Mesenchymal stem cell (in vitro differentiated cells and primary cell): ENCODE measurements at regions not wholly inside any gene's neighbourhood (a gene's known extent, or its start where the extent isn't known, plus 50 kb on each side); places are given as distances from the start of the nearest gene placed in this dataset.

Source experiments
- DNase-seq: peaks from one replicate; pipeline ENCODE4 v3.0.0-alpha.2; 2013
- H2AFZ ChIP-seq: one replicate; pipeline ENCODE4 v1.6.1; 2013; ENCODE audit warnings: low read depth, mild to moderate bottlenecking, control low read depth, inconsistent platforms, low read length, moderate library complexity
- H2AK5ac ChIP-seq: 2 replicates; pipeline ENCODE4 v1.6.1; 2013; ENCODE audit warnings: low read length, moderate library complexity, mild to moderate bottlenecking, inconsistent platforms; ENCODE audit not compliant: severe bottlenecking
- H2BK120ac ChIP-seq: one replicate; pipeline ENCODE4 v1.6.1; 2013; ENCODE audit warnings: low read depth, mild to moderate bottlenecking, inconsistent platforms, low read length, moderate library complexity
- H2BK12ac ChIP-seq, 2 experiments: one replicate each; pipeline ENCODE4 v1.6.1; 2013; ENCODE audit warnings: inconsistent platforms in 2 of 2, low read length in 2 of 2, mild to moderate bottlenecking in 2 of 2, moderate library complexity in 2 of 2, control low read depth in 1 of 2
- H2BK15ac ChIP-seq: one replicate; pipeline ENCODE4 v1.6.1; 2013; ENCODE audit warnings: mild to moderate bottlenecking, low read depth, inconsistent platforms; ENCODE audit not compliant: poor library complexity, severe bottlenecking
- H2BK5ac ChIP-seq: 2 replicates; pipeline ENCODE4 v1.6.1; 2013; ENCODE audit warnings: low read depth, mild to moderate bottlenecking, low read length, control low read depth, inconsistent platforms; ENCODE audit not compliant: poor library complexity, severe bottlenecking
- H3K14ac ChIP-seq, 2 experiments: one replicate each; pipeline ENCODE4 v1.6.1; 2013; ENCODE audit warnings: inconsistent platforms in 2 of 2, low read length in 2 of 2, control low read depth in 1 of 2, mild to moderate bottlenecking in 1 of 2, moderate library complexity in 1 of 2
- H3K18ac ChIP-seq, 2 experiments: one replicate each; pipeline ENCODE4 v1.6.1; 2013; ENCODE audit warnings: inconsistent platforms in 2 of 2, low read length in 2 of 2, control low read depth in 1 of 2, low read depth in 1 of 2, mild to moderate bottlenecking in 1 of 2
- H3K23ac ChIP-seq, 2 experiments: one replicate each; pipeline ENCODE4 v1.6.1; 2013; ENCODE audit warnings: inconsistent platforms in 2 of 2, low read length in 2 of 2, mild to moderate bottlenecking in 2 of 2, moderate library complexity in 2 of 2, control low read depth in 1 of 2
- H3K27ac ChIP-seq: 2 replicates; pipeline ENCODE4 v1.5.1; 2013; ENCODE audit warnings: mild to moderate bottlenecking, moderate library complexity, low read length, control low read depth, inconsistent platforms; ENCODE audit not compliant: poor library complexity, severe bottlenecking
- H3K27me3 ChIP-seq, 2 experiments: 2 replicates each; pipeline versions ENCODE4 v1.6.1 to v1.7.0; 2013; ENCODE audit warnings: low read length in 2 of 2, mild to moderate bottlenecking in 2 of 2, moderate library complexity in 2 of 2, control low read depth in 1 of 2, inconsistent platforms in 1 of 2; ENCODE audit not compliant: control insufficient read depth in 1 of 2, insufficient read depth in 1 of 2
- H3K36me3 ChIP-seq, 2 experiments: 2 replicates each; pipeline versions ENCODE4 v1.6.1 to v1.7.0; 2013; ENCODE audit warnings: low read length in 2 of 2, control low read depth in 1 of 2, inconsistent platforms in 1 of 2, low read depth in 1 of 2, mild to moderate bottlenecking in 1 of 2; ENCODE audit not compliant: insufficient read depth in 2 of 2, control insufficient read depth in 1 of 2
- H3K4ac ChIP-seq, 2 experiments: one replicate each; pipeline ENCODE4 v1.6.1; 2013; ENCODE audit warnings: inconsistent platforms in 2 of 2, low read length in 2 of 2, mild to moderate bottlenecking in 2 of 2, moderate library complexity in 2 of 2, control low read depth in 1 of 2, low read depth in 1 of 2
- H3K4me1 ChIP-seq: 2 replicates; pipeline ENCODE4 v1.6.1; 2013; ENCODE audit warnings: low read depth, low read length, control low read depth; ENCODE audit not compliant: control insufficient read depth, insufficient read depth
- H3K4me2 ChIP-seq: 2 replicates; pipeline ENCODE4 v1.6.1; 2013; ENCODE audit warnings: low read length, mild to moderate bottlenecking, inconsistent platforms; ENCODE audit not compliant: poor library complexity, severe bottlenecking
- H3K4me3 ChIP-seq, 2 experiments: 2 replicates each; pipeline versions ENCODE4 v1.5.1 to v1.7.0; 2013; ENCODE audit warnings: low read length in 2 of 2, mild to moderate bottlenecking in 2 of 2, control low read depth in 1 of 2, low read depth in 1 of 2; ENCODE audit not compliant: insufficient read depth in 1 of 2
- H3K79me1 ChIP-seq: replicated peaks from 2 replicates; pipeline ENCODE4 v1.6.1; 2013; ENCODE audit warnings: mild to moderate bottlenecking, control low read depth, low read length, inconsistent platforms; ENCODE audit not compliant: poor library complexity, severe bottlenecking
- H3K9ac ChIP-seq: 2 replicates; pipeline ENCODE4 v1.7.0; 2013; ENCODE audit warnings: mild to moderate bottlenecking, low read length, moderate library complexity
- H3K9me3 ChIP-seq: 2 replicates; pipeline ENCODE4 v1.7.0; 2013; ENCODE audit warnings: mild to moderate bottlenecking, low read length; ENCODE audit not compliant: control insufficient read depth
- H4K8ac ChIP-seq: one replicate; pipeline ENCODE4 v1.6.1; 2013; ENCODE audit warnings: inconsistent platforms, mild to moderate bottlenecking, low read length, moderate library complexity
- H4K91ac ChIP-seq: one replicate; pipeline ENCODE4 v1.6.1; 2013; ENCODE audit warnings: mild to moderate bottlenecking, low read length, inconsistent platforms
- WGBS: methylation state at CpG from one replicate; pipeline ENCODE4 v1.1.7; 2013; ENCODE audit warnings: mixed read lengths; 5-methylcytosine and 5-hydroxymethylcytosine counted together

DNA sequence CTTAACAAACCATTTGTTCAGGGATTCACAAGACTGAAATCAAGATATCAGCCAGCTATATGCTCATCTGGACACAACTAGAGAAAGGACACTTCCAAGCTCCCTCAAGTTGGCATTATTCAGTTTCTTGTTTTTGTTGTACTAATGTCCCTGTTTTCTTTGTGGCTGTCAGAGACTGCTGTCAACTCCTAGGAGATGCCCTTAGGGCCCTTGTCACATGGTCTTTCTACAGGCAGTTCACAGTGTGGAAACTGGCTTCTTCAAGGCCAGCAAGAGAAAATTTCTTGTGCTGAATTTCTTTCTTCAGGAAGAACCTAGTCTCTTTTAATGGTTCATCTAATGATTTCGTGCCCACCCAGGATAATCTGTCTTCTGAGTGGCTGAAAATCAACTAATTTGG, 677.2 kb upstream of the MAN1A1 start:
- Histone ChIP-seq H3K4me1 (no peaks in the 10 kb centered on the region), H2BK5ac (no peak overlapping the region), H3K9ac (no peak overlapping the region), H3K79me1 (no peaks in the 10 kb centered on the region), H2BK12ac (no peak overlapping the region), H2BK120ac (no peak overlapping the region), H4K91ac (no peak overlapping the region), H3K9me3 (no peaks in the 10 kb centered on the region), H3K4me3 (no peak overlapping the region), H3K4ac (no peak overlapping the region), H3K27me3 (no peaks in the 10 kb centered on the region), H4K8ac (no peak overlapping the region), H2AFZ (no peak overlapping the region), H3K27ac (no peak overlapping the region), H3K36me3 (no peaks in the 10 kb centered on the region), H3K14ac (no peak overlapping the region), H3K23ac (no peak overlapping the region), H2AK5ac (no peak overlapping the region), H3K18ac (no peak overlapping the region), H2BK15ac (no peak overlapping the region), H3K4me2 (no peak overlapping the region)
- 100% methylated on average over 1 of the region's 1 CpG for WGBS
- DNase-seq: no peak

DNA sequence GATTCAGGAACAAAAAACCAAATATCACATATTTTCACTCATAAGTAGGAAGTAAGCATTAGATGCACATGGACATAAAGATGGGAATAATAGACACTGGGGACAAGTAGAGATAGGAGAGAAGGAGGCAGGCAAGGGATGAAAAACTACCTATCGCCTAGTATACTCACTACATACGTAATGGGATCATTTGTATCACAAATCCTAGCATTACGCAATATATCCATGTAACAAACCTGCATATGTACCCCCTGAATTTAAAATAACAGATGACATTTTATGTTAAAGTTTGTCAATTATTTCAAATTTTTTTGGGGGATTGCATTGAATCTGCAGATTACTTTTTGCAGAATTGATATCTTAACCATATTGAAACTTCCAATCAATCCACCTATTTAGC, 660.5 kb upstream of the MAN1A1 start:
- Histone ChIP-seq H3K14ac (no peak overlapping the region), H3K27me3 (no peaks in the 10 kb centered on the region), H3K36me3 (no peaks in the 10 kb centered on the region), H2BK12ac (no peak overlapping the region), H2BK5ac (no peak overlapping the region), H3K4me1 (no peaks in the 10 kb centered on the region), H2AK5ac (no peak overlapping the region), H3K23ac (no peak overlapping the region), H3K4me2 (no peak overlapping the region), H2AFZ (no peak overlapping the region), H3K27ac (no peak overlapping the region), H3K79me1 (no peaks in the 10 kb centered on the region), H4K91ac (no peak overlapping the region), H3K4me3 (no peak overlapping the region), H3K4ac (no peak overlapping the region), H3K9ac (no peak overlapping the region), H4K8ac (no peak overlapping the region), H3K9me3 (no peaks in the 10 kb centered on the region), H2BK15ac (no peak overlapping the region), H3K18ac (no peak overlapping the region), H2BK120ac (no peak overlapping the region)
- WGBS: no CpG with 5 or more reads among the region's 3 CpGs
- DNase-seq: no peak

DNA sequence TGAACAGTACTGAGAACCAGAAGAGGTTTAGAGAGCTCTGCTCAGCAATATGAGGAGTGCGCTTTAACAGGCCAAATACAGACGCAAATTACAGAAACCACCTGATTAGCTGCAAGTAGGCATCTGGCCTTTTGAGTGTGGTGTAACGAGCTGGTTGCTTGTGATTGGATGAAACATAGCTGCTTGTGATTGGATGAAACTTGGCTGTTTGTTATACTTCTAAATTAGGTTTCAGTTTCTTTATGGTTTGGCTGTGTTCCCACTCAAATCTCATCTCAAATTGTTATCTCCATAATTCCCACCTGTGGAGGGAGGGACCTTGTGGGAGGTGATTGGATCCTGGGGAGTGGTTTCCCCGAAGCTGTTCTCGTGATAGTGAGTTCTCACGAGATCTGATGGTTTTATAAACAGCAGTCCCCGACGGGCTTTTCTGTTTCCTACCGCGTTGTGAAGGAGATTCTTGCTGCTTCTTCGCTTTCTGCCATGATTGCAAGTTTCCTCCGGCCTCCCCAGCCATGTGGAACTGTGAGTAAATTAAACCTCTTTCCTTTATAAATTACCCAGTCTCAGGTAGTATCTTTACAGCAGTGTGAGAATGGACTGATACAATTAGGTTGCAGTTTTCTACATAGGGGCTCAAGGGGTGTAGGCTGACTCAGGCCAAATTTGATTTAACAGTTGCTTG, 655.9 kb upstream of the MAN1A1 start:
- 85% methylated on average over 12 of the region's 12 CpGs for WGBS
- H4K91ac ChIP-seq: no peak overlapping the region
- H3K27me3 ChIP-seq: no peaks in the 10 kb centered on the region
- H3K14ac ChIP-seq: no peak overlapping the region
- H2BK5ac ChIP-seq: no peak overlapping the region
- no peaks in the 10 kb centered on the region for H3K9me3 ChIP-seq
- no peak for DNase-seq
- H3K4me3 ChIP-seq: no peak overlapping the region
- H2BK120ac ChIP-seq: no peak overlapping the region
- no peaks in the 10 kb centered on the region for H3K79me1 ChIP-seq
- no peak overlapping the region for H2BK12ac ChIP-seq
- H3K23ac ChIP-seq: no peak overlapping the region
- H4K8ac ChIP-seq: no peak overlapping the region
- H2AK5ac ChIP-seq: no peak overlapping the region
- no peak overlapping the region for H2AFZ ChIP-seq
- H3K4me2 ChIP-seq: no peak overlapping the region
- H2BK15ac ChIP-seq: no peak overlapping the region
- H3K4ac ChIP-seq: no peak overlapping the region
- H3K4me1 ChIP-seq: no peaks in the 10 kb centered on the region
- H3K9ac ChIP-seq: no peak overlapping the region
- no peak overlapping the region for H3K27ac ChIP-seq
- H3K36me3 ChIP-seq: no peaks in the 10 kb centered on the region
- H3K18ac ChIP-seq: no peak overlapping the region

DNA sequence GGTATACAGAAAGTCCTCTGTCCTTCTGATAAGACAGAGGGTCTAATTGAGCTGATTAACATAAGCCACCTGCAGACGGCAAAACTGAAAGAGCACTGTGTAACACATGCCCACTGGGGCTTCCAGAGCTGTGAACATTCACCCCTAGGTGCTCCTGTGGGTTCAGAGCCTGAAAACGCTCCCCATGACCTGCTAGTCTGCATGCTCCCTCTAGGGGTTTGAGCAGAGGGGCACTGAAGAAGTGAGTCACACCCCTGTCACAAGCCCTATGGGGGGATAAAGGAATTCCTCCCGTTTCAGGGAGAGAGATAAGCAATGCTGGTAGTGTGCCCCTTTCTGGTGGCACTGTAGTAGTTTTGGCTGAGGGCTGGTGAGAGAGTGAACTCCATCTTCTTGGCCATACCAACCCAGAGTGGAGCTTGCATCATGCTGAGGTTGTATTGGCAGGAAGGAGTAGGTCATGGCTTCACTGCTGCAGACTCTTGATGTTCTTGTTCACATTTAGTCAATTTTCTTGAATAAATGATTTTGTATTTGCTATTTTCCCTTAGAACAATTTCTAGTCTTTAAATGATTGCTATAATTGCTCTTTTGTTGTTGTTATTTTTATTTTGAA, 637.5 kb upstream of the MAN1A1 start:
- Histone ChIP-seq H3K27me3 (no peaks in the 10 kb centered on the region), H3K27ac (no peak overlapping the region), H3K4me3 (no peak overlapping the region), H3K18ac (no peak overlapping the region), H3K4me2 (no peak overlapping the region), H3K9me3 (no peaks in the 10 kb centered on the region), H4K91ac (no peak overlapping the region), H3K79me1 (no peaks in the 10 kb centered on the region), H2BK120ac (no peak overlapping the region), H2BK15ac (no peak overlapping the region), H3K4me1 (no peaks in the 10 kb centered on the region), H4K8ac (no peak overlapping the region), H3K23ac (no peak overlapping the region), H2AFZ (no peak overlapping the region), H3K36me3 (no peaks in the 10 kb centered on the region), H2AK5ac (no peak overlapping the region), H3K4ac (no peak overlapping the region), H2BK5ac (no peak overlapping the region), H3K14ac (no peak overlapping the region), H3K9ac (no peak overlapping the region), H2BK12ac (no peak overlapping the region)
- whole genome bisulfite sequencing: 76% methylated on average over 3 of the region's 3 CpGs
- DNase-seq: no peak
